DMS114 treated with DMSO at 0.1 percent for 48 hours (cell line): ENCODE measurements at regions not wholly inside any gene's neighbourhood (a gene's known extent, or its start where the extent isn't known, plus 50 kb on each side); places are given as distances from the start of the nearest gene placed in this dataset.
"Not testable (repeated sequence)": the region's sequence is repeated elsewhere in the genome, so short reads cannot be mapped to it uniquely, and the experiment has no call there.

Source experiments
- DNase-seq: peaks from one replicate; lab custom pipeline; 2025; ENCODE audit not compliant: unreplicated experiment; lab: John Stamatoyannopoulos, UW

DNA sequence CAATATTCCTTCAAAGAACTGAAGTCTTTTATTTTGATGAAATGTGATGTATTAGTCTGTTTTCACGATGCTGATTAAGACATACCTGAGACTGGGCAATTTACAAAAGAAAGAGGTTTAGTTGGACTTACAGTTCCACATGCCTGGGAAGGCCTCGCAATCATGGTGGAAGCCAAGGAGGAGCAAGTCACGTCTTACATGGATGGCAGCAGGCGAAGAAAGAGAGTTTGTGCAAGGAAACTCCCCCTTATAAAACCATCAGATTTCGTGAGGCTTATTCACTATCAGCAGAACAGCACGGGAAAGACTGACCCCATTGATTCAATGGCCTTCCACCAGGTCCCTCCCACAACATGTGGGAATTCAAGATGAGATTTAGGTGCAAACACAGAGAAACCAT is 750.3 kb upstream of the KCND2 start:
- DNase-seq, result no peak

DNA sequence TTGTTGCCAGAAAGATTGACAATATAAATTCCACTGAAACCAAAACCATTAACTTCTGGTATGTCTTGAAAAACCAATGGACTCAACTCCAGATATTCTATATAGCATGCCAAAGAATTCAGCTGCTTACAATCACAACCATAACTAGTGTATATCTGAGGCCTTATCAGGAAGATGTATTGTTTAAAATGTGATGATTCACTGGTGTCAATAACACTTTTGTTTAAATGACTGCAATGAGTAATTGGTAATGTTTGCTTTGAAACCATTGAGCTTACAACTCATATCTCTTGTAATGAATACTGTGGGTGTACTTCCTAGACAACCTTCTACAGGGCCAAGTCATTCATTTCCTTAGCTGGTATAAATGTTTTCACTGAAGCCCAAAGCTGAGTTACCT is 727.9 kb upstream of the KCND2 start:
- no peak for DNase-seq

DNA sequence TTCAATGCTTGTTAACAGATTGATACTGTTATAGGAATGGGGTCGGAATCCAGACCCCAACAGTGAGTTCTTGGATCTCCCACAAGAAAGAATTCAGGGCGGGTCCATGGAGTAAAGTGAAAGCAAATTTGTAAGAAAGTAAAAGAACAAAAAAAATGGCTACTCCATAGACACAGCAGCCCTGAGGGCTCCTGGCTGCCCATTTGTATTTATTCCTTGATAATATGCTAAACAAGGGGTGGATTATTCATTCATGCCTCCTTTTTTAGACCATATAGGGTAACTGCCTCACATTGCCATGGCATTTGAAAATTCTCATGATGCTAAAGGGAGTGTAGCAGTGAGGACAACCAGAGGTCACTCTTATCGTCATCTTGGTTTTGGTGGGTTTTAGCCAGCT is 717.2 kb upstream of the KCND2 start:
- DNase-seq, result no peak

DNA sequence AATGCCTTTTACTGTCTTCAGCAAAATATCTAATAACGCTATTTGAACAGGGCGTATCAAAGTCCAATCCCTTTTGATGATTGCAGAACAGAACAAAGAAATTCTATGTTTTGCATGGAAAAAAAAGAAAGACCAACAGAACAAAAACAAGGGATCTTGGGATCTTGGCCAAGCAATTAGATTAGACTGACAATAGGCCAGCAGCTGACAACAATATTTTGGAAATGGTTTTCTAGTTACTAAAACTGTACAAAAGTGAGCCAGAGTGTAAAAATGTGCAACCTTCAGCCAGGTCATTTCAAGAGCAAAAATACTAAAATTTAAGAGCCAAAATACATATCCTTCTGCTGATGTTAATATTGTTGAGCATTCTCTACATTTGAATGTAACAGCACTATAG is 716.5 kb upstream of the KCND2 start:
- no peak for DNase-seq

DNA sequence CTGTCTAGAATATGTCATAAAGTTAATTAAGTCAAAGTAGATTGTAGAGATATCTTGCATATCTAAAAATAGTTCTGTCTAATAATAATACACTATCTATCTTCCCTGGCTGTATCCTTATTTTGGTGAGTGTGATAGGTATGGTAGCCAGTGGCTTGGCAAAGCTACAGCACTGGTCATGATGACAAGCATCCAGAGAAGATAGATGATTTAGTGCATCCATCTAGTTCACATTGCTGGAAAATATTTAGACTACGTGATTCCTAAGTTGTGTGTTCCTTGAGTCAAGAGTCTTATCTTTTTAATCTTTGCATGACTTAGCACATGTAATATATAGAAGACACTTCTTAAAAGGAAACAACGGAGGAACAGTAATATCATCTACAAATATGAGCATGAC is 711.2 kb upstream of the KCND2 start:
- no peak for DNase-seq

DNA sequence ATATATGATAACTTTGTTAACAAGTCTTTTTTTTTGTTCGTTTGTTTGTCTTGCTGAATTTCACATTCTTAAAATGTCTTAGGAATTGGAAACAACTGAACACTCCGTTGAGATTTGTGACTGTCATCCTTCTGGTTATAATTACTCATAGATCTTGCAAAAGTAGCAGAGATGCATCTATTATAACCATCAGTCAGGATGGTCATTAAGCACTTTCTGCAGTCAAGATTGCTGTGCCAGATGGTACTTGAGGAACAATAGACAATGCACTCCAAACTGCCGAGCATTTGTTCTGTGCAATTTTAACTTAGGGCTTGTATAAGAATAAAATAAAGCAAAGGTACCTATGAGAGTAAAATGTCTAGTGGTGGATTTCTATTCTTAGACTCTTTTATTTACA is 710.1 kb upstream of the KCND2 start:
- DNase-seq, result no peak

DNA sequence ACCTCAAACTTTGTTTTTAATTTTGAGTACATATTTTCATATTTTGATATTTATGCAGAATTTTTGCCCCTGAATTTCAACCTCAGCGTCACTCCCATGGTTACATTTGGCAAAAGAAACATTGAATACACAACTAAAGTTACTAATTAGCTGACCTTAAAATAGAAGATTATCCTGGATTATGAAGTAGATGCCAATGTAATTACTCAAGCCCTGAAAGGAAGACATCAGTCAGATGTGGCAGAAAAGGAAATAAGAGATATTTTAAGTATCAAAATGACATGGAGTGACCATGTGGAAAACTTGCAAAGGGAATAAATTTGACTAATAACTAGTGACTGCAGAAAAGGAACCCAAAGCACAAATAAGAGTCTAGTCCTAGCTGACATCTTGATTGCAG is 701.3 kb upstream of the KCND2 start:
- no peak for DNase-seq

DNA sequence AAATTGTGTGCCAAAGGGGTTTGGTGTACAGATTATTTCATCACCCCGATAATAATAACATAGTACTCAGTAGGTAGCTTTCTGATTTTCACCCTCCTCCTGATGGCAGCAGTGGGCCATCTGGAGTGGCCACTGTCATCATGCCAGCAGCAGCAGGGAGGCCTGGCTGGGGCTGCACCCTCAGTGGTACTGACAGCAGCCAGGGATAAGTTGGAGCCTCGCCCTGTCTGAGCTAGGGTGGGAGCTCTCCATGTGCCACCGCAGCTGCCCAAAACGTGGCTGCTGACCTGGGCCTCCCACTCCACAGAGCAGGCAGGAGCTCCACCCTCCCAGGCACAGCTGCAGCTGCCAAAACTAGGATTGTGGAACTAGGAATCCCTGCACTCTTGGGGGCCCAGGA is 700.8 kb upstream of the KCND2 start:
- no peak for DNase-seq

DNA sequence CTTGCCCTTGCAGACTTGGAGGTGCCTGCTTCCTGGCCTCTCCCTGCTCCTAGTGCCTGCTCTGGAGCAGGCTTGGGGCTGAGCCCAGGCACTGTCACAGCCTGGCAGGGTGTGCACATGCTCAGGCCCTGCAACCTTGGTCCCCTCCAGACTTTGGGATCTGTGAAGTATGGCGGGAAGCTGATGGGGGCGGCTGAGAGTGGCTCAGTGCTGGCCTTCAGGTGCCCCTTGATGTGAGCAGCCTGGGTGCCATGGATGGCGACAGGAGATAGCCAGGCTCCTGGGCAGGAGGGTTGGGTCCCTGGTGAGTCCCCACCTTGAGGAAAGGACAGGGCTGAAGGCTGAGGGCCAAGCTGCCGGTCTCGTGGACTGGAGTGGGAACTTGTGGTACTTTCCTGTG is 700.4 kb upstream of the KCND2 start:
- no peak for DNase-seq

DNA sequence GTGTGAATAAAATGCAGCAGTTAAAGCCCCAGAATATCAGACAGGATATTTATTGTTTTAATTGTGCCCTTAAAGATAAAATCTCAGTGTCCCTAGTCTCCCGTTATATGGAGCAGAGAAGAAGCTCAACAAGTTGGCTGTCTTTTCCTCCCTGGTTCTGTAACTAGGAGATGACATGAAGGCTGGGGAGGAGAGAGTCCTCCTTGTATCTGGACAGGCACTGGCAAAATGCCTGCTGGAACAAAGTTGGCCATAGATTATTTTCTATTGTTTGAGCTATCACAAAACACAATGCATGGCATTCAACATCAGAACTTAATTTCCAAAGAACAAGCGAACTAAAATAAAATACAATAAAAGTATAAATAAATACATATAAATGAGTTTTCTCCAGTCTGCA is 694.9 kb upstream of the KCND2 start:
- no peak for DNase-seq

DNA sequence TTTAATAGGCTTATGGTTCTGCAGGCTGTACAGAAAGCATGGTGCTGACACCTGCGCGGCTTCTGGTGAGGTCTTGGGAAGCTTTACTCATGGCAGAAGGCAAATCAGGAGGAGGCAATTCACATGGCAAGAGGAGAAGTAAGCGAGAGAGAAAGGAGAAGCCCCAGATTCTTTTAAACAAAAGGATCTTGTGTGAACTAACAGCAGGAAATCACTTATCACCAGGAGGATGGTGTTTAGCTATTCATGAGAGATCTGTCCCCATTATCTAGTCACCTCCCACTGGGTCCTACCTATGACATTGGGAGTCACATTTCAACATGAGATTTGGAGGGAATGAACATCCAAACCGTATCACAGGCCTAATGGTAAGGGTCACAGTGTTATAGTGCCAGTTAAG is 678.0 kb upstream of the KCND2 start:
- no peak for DNase-seq

DNA sequence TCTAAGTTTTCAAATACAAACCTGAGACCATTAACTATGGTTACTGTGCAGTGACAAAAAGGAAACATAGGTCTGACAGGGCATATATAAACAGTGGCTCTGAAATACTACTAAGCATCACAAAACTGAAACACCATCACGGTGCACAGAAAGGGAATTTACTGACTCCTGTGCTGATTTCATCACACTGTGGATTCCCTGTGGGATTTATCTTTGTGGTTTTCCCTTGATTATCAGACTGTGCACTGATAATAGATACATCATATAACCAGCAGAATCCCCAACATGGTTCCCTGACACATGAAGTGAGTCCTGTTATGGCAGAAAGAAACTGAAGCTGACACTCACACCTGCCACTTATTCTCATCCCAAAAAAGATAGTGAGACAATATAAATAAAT is 676.3 kb upstream of the KCND2 start:
- DNase-seq, result no peak

DNA sequence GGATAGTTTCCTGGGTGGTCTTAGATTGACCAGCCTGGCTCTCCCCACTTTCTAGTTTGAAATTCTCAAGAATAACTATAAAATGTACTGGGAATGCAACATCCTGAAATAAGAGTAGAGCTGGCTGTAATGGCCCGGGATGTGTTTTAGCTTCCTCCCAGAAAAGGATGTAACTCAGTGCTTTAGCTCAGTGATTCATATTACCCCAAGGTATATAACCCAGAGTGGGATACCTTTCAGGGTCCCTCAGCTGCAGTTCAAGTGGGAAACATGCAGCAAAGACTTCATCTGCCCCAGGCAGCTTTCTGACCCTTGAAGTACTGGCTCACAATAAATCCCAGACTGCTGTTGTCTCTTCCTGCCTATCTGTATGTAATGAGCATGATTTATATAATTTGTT is 666.7 kb upstream of the KCND2 start:
- no peak for DNase-seq

DNA sequence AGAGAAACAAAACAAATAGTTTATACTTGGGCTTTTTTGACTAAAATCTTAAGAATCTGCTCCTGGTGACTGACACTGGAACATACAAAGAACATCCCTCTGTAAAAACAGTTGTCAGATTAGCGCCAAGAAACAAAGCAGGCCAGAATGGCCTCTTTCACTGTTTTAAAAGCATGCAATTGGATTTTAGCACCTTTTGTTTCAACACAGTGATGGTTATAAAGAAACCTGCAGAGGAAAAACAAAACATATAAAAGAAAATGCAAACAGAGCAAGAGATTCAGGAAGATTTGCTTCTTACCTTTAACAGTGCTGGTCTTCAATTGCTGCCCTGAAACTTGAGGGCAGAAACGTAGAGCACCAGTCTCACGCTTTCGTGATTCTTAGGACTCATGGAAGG is 652.2 kb upstream of the KCND2 start:
- no peak for DNase-seq

DNA sequence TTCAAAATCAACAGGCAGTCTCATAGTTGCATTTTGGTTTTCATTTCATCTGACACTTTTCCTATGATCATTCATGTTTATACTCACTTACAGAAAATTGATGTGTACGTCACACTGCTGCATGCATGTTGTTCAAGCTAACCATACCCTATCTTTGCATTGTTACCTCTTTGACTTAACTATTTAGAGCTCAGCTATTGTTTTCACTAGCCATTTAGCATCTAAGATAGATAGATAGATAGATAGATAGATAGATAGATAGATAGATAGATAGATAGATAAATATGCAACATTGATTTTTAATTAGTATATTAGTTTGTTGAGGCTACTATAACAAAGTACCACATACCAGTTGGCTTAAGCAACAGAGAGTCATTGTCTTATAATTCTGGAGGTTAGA is 649.5 kb upstream of the KCND2 start:
- no peak for DNase-seq

DNA sequence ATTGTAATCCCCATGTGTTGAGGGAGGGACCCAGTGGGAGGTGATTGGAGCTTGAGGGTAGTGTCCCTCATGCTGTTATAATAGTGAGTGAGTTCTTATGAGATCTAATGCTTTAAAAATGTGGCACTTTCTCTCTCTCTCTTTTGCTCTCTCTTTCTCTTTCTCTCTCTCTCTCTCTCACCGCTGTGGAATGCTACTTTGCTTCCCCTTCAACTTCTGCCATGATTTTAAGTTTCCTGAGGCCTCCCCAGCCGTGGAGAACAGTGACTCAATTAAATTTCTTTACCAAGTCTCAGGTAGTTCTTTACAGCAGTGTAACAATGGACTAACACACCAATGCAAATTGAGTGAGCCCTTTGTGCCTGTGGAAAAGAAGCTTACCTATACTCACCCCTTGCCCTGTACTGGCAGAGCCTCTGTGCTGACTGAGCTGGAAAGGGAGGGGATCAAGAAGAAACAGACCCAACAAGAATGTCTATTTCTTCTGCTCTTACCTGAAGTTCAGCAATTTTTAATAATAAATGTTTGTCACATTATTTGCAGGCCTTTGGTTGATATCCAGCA is 642.5 kb upstream of the KCND2 start:
- DNase-seq, result no peak

DNA sequence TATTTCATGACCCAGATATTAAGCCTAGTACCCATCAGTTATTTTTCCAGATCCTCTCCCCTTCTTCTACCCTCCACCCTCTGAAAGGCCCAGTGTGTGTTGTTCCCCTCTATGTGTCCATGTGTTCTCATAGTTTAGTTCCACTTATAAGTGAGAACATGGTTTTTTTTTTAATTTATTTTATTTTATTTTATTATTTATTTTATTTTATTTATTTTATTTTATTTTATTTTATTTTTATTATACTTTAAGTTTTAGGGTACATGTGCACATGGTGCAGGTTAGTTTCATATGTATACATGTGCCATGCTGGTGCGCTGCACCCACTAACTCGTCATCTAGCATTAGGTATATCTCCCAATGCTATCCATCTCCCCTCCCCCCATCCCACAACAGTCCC is 639.2 kb upstream of the KCND2 start:
- DNase-seq, result not testable (repeated sequence)

DNA sequence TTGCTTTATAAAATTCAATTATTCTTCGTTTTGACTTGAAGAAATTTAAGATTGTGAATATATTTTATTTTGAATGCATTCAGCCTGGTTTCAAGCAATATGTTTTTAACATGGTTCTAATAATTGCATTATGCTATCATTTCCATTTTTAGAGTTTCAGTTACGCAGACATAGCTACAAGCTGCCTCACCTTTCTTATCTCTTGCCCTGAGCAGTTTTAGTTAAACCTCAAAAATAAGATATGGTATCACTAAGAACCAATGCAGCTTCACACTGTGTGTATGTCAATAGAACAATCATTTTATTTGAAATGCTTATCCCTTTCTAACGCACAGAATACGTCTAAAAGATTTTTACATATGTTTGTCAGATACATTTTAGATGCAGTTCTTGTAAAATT is 632.6 kb upstream of the KCND2 start:
- DNase-seq, result no peak

DNA sequence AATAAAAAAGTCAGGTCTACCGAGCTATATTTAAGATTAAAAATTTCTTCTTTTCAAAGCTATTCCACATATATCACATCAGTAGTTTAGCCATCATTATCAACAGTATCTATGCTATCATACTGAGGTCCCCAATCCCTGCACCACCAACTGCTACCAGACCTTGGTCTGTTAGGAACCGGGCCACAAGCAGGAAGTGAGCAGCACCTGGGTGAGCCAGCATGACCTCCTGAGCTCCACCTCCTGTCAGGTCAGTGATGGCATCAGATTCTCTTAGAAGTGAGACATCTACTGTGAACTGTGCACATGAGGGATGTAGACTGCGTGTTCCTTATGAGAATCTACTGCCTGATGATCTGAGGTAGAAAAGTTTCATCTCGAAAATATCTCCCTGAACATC is 632.1 kb upstream of the KCND2 start:
- DNase-seq, result no peak

DNA sequence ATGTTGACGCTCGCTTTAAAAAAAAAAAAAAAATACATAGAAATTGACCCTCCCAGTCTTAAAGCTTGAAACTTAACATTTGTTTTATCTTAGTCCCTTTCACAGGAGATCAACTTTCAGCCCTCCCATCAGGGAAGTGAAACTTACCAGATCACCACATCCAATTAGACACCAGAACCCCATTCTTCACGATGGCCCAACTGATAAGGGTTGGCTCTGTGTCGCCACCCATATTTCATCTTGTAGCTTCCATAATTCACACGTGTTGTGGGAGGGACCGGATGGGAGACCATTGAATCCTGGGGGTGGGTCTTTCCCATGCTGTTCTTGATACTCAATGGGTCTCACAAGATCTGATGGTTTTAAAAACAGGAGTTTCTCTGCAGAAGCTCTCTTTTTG is 629.4 kb upstream of the KCND2 start:
- DNase-seq, result no peak

DNA sequence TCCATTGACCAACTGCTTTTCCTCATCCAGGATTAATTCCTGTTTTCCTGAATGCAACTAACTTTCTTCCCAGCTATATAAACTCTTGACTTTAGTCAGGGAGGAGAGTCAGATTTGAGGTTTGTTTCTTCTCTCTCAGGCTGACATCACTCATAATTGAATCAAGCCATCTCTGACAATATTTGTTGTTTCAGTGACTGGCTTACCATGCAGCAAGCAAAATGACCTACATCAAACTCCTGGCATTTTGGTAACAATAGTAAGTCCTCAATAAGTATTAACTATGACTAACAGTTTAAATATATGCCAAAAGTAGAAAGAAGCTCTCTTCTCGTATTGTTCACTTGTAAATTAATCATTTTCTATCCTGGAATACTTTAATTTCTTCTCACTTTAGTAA is 625.7 kb upstream of the KCND2 start:
- no peak for DNase-seq

DNA sequence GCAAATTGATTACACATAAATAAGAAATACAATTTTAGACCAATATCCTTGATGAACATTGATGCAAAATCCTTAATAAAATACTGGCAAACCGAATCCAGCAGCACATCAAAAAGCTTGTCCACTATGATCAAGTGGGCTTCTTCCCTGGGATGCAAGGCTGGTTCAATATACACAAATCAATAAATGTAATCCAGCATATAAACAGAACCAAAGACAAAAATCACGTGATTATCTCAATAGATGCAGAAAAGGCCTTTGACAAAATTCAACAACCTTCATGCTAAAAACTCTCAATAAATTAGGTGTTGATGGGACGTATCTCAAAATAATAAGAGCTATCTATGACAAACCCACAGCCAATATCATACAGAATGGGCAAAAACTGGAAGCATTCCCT is 624.2 kb upstream of the KCND2 start:
- not testable (repeated sequence) for DNase-seq

DNA sequence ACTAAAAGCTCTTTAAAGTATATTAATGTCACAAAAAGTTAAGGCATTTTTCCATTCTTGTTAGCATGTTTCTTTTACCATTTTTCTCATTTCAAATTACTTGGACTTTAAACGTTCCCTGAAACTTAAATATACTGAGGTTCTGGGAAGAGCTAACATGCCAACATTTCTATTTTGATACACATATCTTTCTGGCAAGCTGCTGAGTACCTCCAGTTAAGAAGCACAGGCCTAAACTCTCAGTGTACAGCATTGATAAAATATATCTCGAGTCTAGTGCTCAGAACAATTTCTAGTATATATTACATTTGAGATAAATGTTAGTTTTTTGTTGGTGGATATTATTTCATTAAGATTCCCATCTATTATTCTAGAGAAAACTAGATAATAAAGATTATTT is 612.9 kb upstream of the KCND2 start:
- DNase-seq, result no peak

DNA sequence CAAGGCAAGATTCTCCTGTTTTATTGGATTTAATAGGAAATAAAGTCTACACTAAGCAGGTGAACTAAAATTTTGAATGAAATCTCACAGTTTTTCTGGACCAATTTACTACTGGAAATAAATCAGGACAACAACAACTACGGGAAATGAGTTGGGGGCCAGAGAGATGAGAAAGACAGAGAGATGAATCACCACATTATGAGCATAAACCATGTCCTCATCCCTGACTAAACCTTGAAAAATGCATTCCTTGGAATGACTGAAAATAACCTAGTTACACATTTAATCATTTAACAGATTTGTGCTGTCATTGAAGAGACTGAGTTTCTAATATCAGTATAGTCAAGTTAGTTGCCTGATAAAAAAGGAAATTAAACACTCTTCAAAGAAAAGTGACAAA is 608.4 kb upstream of the KCND2 start:
- no peak for DNase-seq
